ENCODE measurements at regions not wholly inside any gene's neighbourhood (a gene's known extent, or its start where the extent isn't known, plus 50 kb on each side); places are given as distances from the start of the nearest gene placed in this dataset.

DNA sequence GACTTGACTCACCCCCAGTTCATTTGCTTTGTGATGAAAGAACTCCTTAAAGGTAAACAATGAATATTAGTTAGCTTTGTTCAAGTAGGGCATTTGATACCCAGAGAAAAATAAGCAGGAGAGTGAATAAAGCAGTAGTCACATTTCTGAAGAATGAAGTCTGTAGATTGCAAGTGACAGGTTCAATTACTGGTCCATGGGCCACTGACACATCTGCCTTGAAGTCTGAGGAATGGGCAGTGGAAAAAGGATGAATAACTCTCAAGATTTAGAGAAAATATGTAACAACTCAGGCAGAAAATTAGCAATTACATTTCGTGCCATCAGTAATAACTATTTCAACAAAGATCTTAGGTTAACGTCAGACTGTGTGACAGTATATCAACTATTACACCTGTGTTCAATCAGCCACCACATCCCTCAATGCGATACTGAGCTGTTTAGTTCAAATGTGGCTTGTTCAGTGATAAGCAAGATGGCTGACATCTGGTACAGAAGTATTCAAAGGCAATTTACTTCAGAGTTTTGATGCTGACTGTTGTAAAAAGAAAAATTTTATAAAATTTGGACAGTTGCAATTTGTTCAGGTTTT lies 1890.7 kb upstream of the NUDT12 start:
- no peak for DNase-seq

DNA sequence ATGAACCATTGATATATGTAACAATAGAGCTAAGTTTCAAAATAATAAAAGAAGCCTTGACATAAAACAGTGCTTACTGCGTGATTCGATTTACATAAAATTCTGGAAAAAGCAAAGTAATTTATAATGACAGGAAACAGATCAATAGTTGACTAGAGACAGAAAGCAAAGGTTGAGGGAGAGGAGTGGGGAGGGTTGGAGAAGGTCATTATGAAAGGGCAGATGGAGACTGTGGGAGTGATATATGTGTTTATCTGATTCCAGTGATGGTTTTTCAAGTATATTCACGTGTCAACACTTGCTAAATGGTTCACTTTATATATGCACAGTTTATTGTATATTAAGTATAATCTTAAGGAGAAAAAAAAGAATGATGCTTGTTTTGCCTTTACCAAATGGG lies 1885.7 kb upstream of the NUDT12 start:
- DNase-seq, result no peak

DNA sequence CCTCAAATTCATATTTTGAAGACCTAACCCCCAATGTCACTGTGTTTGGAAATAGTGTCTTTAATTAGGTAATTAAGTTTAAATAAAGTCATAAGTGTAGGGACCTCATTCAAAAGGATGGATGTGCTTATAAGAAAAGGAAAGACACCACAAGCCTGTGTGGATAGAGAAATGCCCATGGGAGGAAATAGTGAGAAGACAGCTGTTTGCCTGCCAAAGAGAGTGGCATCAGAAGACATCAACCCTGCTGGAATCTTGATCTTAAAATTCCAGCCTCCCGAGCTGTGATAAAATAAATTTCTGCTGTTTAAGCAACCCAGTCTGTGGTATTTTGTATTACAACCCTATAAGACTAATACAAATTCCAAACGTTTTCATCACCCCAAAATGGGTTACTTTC lies 1867.9 kb upstream of the NUDT12 start:
- no peak for DNase-seq

DNA sequence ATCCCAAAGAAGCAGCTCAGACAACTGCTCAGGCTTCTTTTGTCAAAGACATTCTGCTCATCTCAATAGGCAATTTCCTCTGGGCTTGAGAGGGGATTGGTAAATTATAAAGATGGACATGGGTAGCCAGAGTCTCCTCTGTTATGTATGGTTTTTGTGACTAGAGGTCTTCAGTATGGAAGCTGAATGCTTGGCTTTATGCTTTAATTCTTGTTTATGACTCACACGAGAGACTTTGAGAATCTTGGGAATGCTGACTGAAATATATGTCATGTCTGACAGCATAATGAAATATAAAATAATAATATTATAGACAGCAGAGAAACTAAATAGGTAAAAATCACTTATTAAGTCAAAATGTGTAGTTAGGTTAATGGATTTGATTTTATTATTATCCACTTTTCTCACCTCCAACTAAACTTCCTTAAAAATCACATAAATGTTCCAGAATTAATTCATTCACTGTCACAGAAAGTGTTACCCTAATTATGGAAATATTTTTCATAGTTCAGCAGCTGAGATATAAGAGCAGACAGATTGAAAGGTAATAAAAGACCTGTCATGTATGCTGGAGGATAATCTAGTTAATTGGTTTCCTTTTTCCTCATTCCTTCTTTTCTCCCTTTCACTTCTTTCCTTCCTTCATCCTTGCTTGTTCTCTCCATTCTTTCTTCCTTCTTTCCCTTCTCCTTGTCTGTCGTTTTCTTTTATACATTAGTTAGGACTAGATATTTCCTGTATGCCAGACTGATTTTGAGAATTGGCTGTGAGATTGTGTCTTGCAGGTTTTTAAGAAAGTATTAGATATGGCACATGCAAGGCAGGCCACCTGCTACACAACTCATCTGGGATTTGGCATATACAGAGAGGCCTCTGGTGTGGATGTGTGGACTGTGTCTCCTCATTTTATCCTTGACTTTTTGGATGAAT lies 1866.1 kb upstream of the NUDT12 start:
- no peak for DNase-seq

DNA sequence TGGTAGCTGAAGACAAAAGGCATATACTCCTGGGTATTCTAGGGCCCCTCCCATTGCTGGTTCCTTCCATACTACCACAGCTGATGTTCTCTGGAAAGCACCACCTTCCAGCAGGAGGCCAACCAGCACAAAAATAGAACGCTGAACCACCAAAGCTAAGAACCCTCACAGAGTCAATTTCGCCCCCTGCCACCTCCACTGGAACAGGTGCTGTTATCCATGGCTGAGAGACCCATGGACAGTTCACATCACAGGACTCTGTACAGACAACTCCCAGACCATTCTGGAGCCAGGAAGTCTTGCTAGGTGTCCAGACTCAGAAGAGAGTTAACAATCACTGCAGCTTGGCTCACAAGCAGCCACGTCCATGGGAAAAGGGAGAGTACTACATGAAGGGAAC lies 1851.5 kb upstream of the NUDT12 start:
- DNase-seq, result no peak

DNA sequence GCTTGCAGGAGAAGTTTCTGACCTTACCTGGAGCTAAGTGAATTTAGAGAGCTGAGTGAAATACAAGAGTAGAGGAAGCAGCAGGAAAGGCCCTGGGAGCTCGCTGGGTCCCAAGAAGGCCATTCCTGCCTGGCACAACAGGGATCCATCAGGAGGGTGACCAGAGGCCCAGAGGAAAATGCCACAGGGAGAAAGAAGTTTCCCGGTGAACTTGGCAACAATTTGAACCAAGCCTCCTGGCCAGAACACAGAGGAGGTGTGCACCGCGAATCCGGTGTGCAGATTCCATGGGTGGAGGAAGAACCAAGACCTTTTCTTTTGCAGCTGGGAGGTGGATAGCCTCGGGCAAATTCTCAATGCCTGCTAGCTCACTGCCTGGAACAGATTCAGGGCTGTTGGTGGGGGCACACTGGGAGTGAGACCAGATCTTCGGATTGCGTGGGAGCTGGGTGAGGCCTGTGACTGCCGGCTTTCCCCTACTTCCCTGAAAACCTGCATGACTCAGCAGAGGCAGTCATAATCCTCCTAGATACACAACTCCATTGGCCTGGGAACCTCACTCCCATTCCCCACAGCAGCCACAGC lies 1850.9 kb upstream of the NUDT12 start:
- no peak for DNase-seq

DNA sequence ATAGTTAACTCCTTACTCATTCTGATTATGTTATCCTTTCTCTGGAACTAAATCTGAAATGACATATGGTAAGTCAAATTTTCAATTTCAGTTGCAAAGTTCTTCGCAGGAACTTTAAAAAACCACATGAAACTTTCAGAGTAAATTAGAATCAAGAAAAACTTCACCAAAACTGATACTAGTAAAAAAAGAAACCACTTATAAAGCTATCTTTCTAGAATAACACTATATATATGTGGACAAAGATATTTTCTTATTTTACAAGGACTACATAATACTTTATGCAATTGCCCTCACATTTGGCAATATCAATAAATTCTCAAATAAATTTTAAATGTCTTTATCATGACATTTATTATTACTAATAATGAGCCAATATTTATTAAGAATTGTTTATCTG lies 1847.1 kb upstream of the NUDT12 start:
- no peak for DNase-seq

DNA sequence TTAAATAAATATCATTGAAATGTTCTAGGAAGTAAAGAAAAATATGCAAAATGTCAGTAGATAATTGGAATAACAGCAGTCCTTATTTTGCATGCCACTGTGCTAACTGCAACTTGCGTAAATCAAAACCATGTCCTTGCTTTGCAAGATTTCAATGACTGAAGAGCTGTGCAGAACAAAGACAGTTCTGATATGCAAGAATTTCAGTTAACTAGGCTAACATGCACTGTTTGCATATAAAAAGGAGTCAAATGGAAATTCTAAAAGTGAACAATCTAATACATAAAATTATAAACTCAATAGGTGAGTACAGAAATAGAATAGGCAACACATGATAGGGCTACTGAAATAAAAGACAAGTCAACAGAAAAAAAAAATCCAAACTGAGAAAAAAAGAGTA lies 1844.6 kb upstream of the NUDT12 start:
- no peak for DNase-seq

DNA sequence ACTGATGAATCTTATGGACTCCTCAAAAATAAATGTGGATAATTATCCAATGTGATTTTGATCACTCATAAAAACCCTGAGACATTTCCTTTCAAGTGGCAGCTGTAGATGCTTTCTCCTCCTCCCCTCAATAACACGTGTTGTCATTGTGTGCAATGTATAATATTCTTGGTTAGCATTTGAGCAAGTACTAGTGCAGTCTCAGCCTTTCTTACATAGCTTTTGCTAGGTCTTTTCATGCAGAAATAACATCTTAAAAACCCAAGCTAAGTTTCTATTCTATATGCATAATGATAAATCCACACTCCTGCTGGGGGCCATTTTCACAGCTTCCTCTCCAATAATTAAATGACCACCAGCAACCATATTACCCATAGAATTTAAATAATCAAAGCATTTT lies 1835.2 kb upstream of the NUDT12 start:
- DNase-seq, result no peak

DNA sequence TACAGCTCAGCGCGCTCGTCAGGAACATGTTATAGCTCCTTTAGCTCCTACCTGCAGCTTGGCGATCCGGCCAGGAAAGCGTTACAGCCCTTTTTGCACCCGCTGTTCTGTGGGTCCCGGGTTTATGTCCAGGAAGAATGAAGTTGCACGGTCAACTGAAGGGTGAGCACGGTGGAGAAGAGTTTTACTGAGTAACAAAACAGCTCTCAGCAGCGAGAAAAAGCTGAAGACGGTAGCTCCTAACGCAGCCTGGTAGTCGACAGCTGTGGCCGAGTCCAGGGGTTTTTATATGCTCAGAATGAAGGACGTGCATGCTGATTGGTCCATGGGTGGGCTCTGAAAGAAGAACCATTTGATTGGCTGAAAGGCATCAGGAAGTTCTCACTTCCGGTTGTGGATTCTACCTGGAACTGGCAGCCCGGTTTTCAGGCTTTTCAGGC lies 1830.1 kb upstream of the NUDT12 start:
- no peak for DNase-seq

DNA sequence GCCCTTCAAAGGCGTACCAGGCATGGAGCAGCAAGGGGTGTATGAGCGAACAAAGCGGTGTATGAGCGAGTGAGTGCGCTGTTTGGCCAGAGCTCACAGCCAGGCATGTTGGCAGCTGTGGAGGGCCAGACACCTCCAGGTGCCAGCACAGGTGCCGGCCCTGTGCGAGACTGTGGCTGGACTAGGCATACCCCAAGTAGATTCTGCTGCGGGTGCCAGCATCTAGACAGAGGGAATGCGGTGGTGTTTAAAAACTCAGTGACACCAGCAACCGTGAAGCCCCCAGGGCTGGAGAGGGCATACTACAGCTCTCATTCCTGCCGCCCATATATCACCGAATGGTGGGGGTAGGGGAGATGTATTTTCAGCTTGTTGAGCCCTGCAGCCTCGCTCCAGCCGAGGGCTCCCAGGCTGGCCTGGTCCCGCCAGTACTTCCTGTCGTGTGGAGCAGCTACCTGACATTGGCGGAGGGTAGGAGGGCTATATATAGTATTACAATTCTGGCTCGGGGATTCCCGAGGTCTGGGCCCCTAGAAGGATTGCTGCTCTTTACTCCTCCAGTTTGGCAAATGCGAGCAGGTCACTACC lies 1829.6 kb upstream of the NUDT12 start:
- no peak for DNase-seq

DNA sequence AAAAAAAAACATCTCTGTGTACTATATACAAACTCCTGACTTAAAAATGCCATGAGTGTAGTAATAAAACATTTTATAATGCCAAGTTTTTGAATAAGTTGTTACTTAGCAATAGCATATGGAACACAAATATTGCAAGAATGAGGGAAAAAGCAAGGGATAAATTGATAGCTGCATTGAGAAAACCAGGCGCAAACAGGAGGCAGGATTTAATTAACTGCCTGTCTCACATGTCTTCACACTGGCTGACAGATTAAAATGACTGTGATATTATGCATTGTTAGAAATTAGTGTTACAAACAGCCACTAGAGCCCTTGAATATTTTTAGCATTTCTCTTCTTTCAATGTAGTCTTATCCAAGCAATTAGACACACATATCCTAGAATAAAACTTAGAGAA lies 1817.5 kb upstream of the NUDT12 start:
- DNase-seq, result no peak

DNA sequence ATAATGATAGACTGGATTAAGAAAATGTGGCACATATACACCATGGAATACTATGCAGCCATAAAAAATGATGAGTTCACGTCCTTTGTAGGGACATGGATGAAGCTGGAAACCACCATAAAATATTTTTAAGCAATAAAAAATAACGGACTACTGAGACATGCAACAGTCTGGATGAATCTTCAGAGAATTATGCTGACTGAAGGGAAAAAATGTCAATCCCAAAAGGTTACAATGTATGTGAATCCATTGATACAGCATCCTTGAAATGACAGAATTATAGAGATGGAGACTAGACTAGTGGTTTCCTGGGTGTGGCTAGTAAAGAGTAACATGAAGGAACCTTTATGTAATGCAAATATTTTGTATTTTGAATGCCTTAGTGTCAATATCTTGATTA lies 1808.6 kb upstream of the NUDT12 start:
- DNase-seq, result no peak

DNA sequence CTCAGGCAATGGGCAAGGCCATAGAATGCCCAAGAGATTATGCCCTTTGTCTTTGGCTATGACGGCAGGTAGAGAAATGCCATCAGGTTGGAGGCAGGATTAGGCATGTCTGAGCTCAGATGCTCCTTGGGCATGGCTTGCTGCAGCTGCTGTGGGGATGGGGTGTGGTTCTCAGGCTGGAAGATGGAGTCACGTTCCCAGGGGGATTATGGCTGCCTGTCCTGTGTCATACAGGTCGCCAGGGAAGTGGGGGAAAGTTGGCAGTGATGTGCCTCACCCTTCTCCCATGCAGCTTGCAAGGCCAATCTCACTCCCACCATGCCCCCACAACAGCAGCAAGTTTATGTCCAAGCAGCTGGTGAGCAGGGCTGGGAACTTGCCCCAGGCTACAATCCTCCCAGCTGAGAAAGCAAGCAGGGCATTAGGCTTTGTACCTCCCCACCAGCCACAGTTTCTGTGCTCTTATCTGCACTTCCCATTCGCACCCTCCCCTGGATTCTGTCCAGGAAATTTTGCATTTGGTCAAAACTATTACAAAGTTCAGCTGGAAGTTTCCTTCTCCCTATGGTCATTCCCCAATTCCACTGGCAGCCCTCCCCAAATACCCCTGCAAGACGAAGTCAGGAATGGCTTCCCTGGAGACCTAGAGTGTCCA lies 1788.0 kb upstream of the NUDT12 start:
- DNase-seq, result no peak

DNA sequence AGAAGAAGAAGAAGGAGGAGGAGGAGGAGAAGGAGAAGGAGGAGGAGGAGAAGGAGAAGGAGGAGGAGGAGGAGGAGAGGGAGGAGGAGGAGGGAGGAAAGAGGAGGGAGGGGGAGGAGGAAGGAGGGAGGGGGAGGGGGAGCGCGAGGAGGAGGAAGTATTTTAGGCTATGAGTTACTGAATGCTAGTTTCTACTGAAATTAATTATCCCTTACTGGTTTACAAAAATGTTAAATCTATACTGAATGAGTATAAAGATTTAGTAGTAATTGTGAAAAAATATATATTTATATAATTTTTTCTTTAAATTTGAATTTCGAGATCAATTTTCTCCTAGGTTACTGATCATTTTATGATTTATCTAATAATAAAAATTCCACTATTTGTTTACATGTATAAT lies 1769.0 kb upstream of the NUDT12 start:
- DNase-seq, result no peak

DNA sequence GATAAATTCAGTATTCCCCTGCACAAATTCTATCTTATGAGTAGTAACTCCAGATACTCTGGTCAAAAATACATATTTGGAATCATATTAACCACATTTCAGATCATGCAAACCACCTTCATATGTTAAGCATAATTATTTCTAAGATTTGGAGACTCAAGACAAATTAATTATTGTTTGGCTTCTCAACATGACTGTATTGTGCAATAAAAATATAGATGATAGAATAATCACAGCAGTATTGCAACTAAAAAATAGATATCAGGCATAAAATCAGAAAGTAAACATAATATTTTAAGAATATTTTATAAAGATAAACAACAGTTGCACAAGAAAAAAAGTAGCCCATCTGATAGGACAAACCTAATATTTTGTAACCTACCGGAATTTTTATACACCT lies 1767.6 kb upstream of the NUDT12 start:
- no peak for DNase-seq

DNA sequence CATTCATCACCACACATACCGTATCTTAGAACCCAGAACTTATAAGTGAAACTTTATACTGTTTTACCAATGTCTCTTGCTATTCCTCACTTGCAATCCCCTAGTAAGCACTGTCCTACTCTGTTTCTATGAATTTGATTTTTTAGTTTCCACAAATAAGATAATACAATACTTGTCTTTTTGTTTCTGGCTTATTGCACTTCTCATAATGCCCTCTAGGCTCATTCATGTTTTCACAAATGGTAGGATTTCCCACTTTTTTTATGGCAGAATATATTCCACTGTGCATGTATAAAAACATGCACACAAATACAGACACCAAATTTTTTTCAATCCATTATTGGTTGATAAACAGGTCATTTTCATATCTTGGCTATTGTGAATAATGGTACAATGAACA lies 1742.3 kb upstream of the NUDT12 start:
- no peak for DNase-seq

DNA sequence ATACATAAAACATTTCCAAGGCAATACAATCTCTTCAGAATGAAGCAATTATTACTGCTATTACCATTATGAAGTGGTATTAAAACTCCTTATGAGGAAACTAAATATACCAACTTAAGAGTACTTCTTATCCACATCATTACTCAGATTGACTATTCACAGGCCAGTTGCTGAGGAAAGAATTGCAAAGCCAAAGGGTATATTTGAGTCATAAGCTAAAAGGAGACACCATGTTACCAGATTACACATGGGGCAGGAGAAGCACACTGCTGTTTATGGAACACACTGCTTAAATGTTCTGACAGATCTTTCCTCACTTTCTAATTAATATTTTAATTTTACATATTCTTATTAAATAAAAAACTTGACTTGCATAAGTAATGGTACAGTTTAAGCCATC lies 1726.4 kb upstream of the NUDT12 start:
- DNase-seq, result no peak

DNA sequence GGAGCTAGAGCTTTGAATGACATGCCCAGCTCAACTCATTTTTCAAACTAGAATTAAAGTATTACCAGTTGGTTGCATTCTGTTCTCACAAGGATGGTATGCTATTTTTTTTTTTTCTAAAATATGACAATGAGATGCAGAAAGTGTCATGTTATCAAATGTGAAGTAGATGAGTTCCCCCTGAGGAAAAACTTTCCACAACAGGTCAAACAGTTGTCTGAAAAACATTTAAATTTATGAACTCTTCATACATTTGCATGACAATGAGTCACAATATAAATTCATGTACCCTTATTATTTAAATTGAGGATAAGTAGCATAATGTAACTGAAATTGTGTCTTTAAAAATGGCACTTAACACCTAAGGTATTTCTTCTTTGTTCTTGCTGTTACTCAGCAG lies 1720.5 kb upstream of the NUDT12 start:
- no peak for DNase-seq

DNA sequence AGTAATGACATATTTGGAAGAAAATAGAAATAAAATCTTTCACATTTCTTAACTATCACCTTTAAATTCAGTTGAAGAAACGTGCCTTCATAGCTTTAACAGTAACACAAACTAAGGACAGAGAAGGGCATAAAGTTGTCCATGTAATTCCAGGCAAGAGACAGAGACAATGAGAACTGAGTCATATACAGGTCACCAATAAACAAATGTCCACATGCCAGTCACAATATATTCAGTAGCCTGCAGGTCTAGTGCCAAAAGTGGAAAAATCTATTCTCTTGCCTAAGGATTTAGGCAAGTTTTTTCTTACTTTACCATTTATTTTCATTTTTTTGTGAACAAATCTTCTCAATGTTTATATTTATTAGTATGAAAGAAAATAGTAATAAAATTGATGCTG lies 1711.5 kb upstream of the NUDT12 start:
- no peak for DNase-seq

DNA sequence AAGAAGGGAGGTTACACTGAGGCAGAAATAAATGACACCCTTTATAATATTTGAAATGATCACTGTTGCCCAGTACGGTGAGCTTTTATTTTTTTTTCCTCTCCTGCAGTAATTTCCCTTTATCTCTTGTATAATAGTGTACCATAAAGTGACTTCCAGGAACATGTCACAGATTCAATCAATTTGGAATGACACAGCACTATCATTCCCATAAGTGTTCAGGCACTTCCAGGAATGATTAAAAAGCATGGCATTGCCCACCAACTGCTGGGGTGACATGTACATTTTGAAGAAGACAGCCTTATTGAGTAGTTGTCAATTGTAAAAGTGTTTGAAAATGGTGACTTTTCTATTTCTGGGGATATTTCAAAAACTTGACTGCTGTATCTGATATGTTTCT lies 1700.9 kb upstream of the NUDT12 start:
- no peak for DNase-seq

DNA sequence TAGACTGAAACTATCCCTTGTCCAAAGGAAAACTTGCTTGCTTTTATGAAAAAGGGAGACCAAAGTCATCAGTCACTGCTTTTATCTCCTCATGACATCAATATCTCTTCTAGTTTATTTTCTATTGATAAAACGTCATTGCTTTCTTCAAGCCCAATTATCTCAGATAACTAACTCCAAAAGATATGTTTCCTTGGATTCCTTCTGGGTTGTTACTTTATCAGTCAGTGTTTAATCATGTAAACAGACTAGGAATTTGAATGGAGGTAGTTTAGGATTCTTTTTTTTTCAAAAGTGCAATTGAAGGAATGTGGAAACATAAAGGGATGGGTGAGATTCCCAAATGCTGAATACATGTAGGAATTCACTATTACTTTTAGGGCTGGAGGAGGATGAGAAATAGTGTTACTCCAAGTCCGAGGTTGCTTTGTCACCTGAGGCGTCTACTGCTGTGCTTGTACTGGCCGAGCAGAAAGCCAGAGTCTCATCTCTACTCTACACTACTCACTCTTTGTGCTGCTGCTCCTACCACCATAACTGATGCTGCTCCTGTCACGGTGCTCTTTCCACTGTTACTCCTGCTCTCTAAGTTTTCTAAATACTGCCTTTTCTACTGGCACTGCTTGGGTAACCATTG lies 1697.1 kb upstream of the NUDT12 start:
- no peak for DNase-seq

DNA sequence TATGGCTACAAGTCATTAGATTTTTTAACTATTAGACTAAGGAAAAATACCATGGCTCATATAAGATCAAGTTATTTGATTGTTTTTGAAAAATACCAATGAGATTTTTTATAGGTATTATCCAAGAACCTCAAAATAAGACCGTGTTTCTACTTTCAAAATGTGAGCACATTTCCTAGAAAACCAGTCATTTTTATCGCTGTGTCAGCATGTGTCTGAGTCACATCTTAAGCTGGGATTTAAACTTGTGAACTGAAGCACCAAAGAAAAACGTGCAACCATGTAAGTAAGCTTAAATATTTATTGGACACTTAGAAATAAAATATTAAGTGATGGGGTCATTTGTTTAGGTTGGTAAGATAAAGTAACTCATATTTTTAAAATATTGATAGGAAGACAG lies 1676.0 kb upstream of the NUDT12 start:
- DNase-seq, result no peak

Measured in NCI-H187 treated with DMSO at 0.1 percent for 48 hours (cell line).